Mesendoderm (in vitro differentiated cells): ENCODE measurements at regions not wholly inside any gene's neighbourhood (a gene's known extent, or its start where the extent isn't known, plus 50 kb on each side); places are given as distances from the start of the nearest gene placed in this dataset.

Experiments
- DNase-seq: peaks from one replicate; pipeline ENCODE4 v3.0.0; 2013
- H2AK5ac ChIP-seq: 2 replicates; pipeline ENCODE4 v1.6.1; 2013; ENCODE audit warnings: low read length, inconsistent platforms
- H2BK120ac ChIP-seq: 2 replicates; pipeline ENCODE4 v1.6.1; 2013; ENCODE audit warnings: low read depth, mild to moderate bottlenecking, low read length, moderate library complexity, mixed read lengths
- H2BK15ac ChIP-seq: replicated peaks from 2 replicates; pipeline ENCODE4 v1.6.1; 2013; ENCODE audit warnings: low read depth, mild to moderate bottlenecking, moderate library complexity
- H2BK5ac ChIP-seq: 2 replicates; pipeline ENCODE4 v1.6.1; 2013; ENCODE audit warnings: low read length, inconsistent platforms
- H3K18ac ChIP-seq: 2 replicates; pipeline ENCODE4 v1.6.1; 2013; ENCODE audit warnings: mild to moderate bottlenecking, low read length, mixed read lengths
- H3K23ac ChIP-seq: one replicate; pipeline ENCODE4 v1.6.1; 2013; ENCODE audit warnings: low read length
- H3K27ac ChIP-seq: 2 replicates; pipeline ENCODE4 v1.5.1; 2013; ENCODE audit warnings: low read depth, mild to moderate bottlenecking, inconsistent platforms, low read length, moderate library complexity
- H3K27me3 ChIP-seq: 2 replicates; pipeline ENCODE4 v1.6.1; 2013; ENCODE audit warnings: low read length, control low read depth, mild to moderate bottlenecking, inconsistent platforms; ENCODE audit not compliant: insufficient read depth, poor library complexity
- H3K36me3 ChIP-seq: 2 replicates; pipeline ENCODE4 v1.6.1; 2013; ENCODE audit warnings: low read length, inconsistent platforms; ENCODE audit not compliant: control insufficient read depth, insufficient read depth
- H3K4ac ChIP-seq: one replicate; pipeline ENCODE4 v1.6.1; 2013; ENCODE audit warnings: low read depth, mild to moderate bottlenecking, low read length, moderate library complexity
- H3K4me1 ChIP-seq: 2 replicates; pipeline ENCODE4 v1.6.1; 2013; ENCODE audit warnings: low read depth, low read length, inconsistent platforms; ENCODE audit not compliant: control insufficient read depth
- H3K4me2 ChIP-seq: 2 replicates; pipeline ENCODE4 v1.6.1; 2013; ENCODE audit warnings: low read length
- H3K4me3 ChIP-seq: 2 replicates; pipeline ENCODE4 v1.5.1; 2013; ENCODE audit warnings: mild to moderate bottlenecking, low read length
- H3K56ac ChIP-seq: one replicate; pipeline ENCODE4 v1.6.1; 2013; ENCODE audit warnings: low read length
- H3K79me1 ChIP-seq: 2 replicates; pipeline ENCODE4 v1.6.1; 2013; ENCODE audit warnings: low read length, inconsistent platforms
- H3K79me2 ChIP-seq: 2 replicates; pipeline ENCODE4 v1.6.1; 2013; ENCODE audit warnings: mild to moderate bottlenecking, low read length; ENCODE audit not compliant: control insufficient read depth, insufficient read depth
- H3K9ac ChIP-seq: 2 replicates; pipeline ENCODE4 v1.6.1; 2013; ENCODE audit warnings: low read length, inconsistent platforms
- H4K5ac ChIP-seq: one replicate; pipeline ENCODE4 v1.6.1; 2013; ENCODE audit warnings: low read length
- H4K8ac ChIP-seq: one replicate; pipeline ENCODE4 v1.6.1; 2013; ENCODE audit warnings: low read depth, mild to moderate bottlenecking, control low read depth, low read length, moderate library complexity
- WGBS: extraction: QIAGEN DNeasy Blood & Tissue Kit; methylation state at CpG from one replicate; pipeline ENCODE4 v1.1.7; 2013; ENCODE audit warnings: low lambda C conversion rate, missing lambda C conversion rate; ENCODE audit not compliant: insufficient coverage; ENCODE audit errors: extremely low coverage; 5-methylcytosine and 5-hydroxymethylcytosine counted together

DNA sequence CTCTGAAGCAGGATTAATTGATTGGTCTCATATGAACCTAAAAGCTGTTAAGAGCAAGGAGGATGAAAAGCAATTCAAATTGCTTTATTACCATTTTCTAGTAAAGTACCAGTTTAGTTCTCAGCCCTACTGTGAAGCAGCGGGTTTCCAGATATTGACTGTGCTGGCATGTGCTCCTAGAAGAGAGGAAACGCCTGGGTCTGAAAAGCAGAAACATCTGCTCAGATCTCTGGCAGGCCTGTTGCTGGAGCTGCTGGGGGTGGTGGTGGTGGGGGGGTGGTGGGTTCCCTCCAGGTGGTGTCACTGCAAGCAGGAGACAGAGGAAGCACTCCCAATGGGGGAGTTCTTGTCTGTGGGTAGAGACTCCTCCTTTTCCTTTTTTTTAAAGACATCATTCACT is 105.5 kb upstream of the ZNF462 start:
- Histone ChIP-seq H3K9ac (no peak overlapping the region), H3K4me1 (peaks cover 2% of the 10 kb centered on the region), H4K5ac (no peak overlapping the region), H2BK5ac (no peak overlapping the region), H3K27me3 (no peaks in the 10 kb centered on the region), H3K18ac (no peak overlapping the region), H3K23ac (no peak overlapping the region), H3K56ac (no peak overlapping the region), H3K4ac (no peak overlapping the region), H3K79me2 (no peaks in the 10 kb centered on the region), H3K4me3 (no peak overlapping the region), H3K79me1 (no peaks in the 10 kb centered on the region), H3K36me3 (no peaks in the 10 kb centered on the region), H2AK5ac (no peak overlapping the region), H3K27ac (no peak overlapping the region), H2BK120ac (no peak overlapping the region), H2BK15ac (no peak overlapping the region), H3K4me2 (no peak overlapping the region), H4K8ac (no peak overlapping the region)
- no CpG with 5 or more reads among the region's 2 CpGs for WGBS
- DNase-seq, result peak; percentile 45

GRCh38 chr9:106758911-106759310 is 104.1 kb upstream of the ZNF462 start:
- DNase-seq, result no peak
- no CpG with 5 or more reads among the region's 1 CpG for WGBS
- H3K27ac ChIP-seq, result no peak overlapping the region
- no peak overlapping the region for H3K56ac ChIP-seq
- no peak overlapping the region for H3K9ac ChIP-seq
- no peak overlapping the region for H3K4ac ChIP-seq
- H2BK5ac ChIP-seq, result no peak overlapping the region
- H3K4me2 ChIP-seq, result no peak overlapping the region
- H3K18ac ChIP-seq, result no peak overlapping the region
- H4K8ac ChIP-seq, result no peak overlapping the region
- no peaks in the 10 kb centered on the region for H3K4me1 ChIP-seq
- H4K5ac ChIP-seq, result no peak overlapping the region
- no peak overlapping the region for H2BK120ac ChIP-seq
- H3K79me2 ChIP-seq, result no peaks in the 10 kb centered on the region
- H3K23ac ChIP-seq, result no peak overlapping the region
- H3K27me3 ChIP-seq, result no peaks in the 10 kb centered on the region
- no peaks in the 10 kb centered on the region for H3K36me3 ChIP-seq
- no peak overlapping the region for H3K4me3 ChIP-seq
- no peaks in the 10 kb centered on the region for H3K79me1 ChIP-seq
- H2AK5ac ChIP-seq, result no peak overlapping the region
- H2BK15ac ChIP-seq, result no peak overlapping the region

- Histone ChIP-seq H3K79me2 (no peaks in the 10 kb centered on the region), H3K9ac (no peak overlapping the region), H3K36me3 (no peaks in the 10 kb centered on the region), H3K4me1 (no peaks in the 10 kb centered on the region), H3K4ac (no peak overlapping the region), H2AK5ac (no peak overlapping the region), H3K27me3 (no peaks in the 10 kb centered on the region), H3K56ac (no peak overlapping the region), H3K18ac (no peak overlapping the region), H3K4me3 (no peak overlapping the region), H3K27ac (no peak overlapping the region), H3K4me2 (no peak overlapping the region), H2BK15ac (no peak overlapping the region), H2BK5ac (no peak overlapping the region), H4K8ac (no peak overlapping the region), H3K23ac (no peak overlapping the region), H4K5ac (no peak overlapping the region), H2BK120ac (no peak overlapping the region), H3K79me1 (no peaks in the 10 kb centered on the region)
- no CpG with 5 or more reads among the region's 2 CpGs for WGBS
- no peak for DNase-seq
These were observed 101.5 kb upstream of the ZNF462 start for GRCh38 chr9:106761493-106761892.

GRCh38 chr9:106766616-106767015 is 96.3 kb upstream of the ZNF462 start:
- Histone ChIP-seq H3K79me1 (no peaks in the 10 kb centered on the region), H2BK15ac (no peak overlapping the region), H3K56ac (no peak overlapping the region)

GRCh38 chr9:106769331-106769730 is 93.6 kb upstream of the ZNF462 start:
- H3K27me3 ChIP-seq, result no peaks in the 10 kb centered on the region
- no peak for DNase-seq
- H3K4me3 ChIP-seq, result no peak overlapping the region

More at GRCh38 chr9:106766616-106767015, 96.3 kb upstream of the ZNF462 start:
- H3K23ac ChIP-seq, result no peak overlapping the region
- no peaks in the 10 kb centered on the region for H3K36me3 ChIP-seq
- no peak overlapping the region for H3K4me3 ChIP-seq
- no peak overlapping the region for H2BK5ac ChIP-seq
- no peak overlapping the region for H3K9ac ChIP-seq
- H4K5ac ChIP-seq, result no peak overlapping the region
- H3K27me3 ChIP-seq, result no peaks in the 10 kb centered on the region
- H3K79me2 ChIP-seq, result no peaks in the 10 kb centered on the region
- no peak for DNase-seq
- H4K8ac ChIP-seq, result no peak overlapping the region
- H3K18ac ChIP-seq, result no peak overlapping the region
- no peak overlapping the region for H2BK120ac ChIP-seq
- H3K4me2 ChIP-seq, result no peak overlapping the region
- no peaks in the 10 kb centered on the region for H3K4me1 ChIP-seq
- H3K27ac ChIP-seq, result no peak overlapping the region
- H2AK5ac ChIP-seq, result no peak overlapping the region
- no peak overlapping the region for H3K4ac ChIP-seq

DNA sequence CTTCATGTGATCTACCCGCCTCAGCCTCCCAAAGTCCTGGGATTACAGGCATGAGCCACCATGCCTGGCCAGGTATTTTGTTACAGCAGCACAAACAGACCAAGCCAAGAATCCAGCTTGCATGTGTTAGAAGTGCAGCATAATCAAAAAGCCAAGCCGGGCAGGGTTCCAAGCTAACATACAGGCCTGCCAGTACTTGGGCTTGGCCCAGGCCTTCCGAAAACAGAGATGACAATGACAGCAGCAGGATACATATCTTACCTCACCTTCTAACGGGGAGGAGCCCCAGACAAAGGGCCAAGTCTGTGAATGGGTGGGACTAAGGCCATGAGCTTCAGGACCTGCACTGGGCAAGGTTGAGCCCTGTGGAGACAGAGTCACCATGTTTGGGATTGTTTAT is 91.4 kb upstream of the ZNF462 start:
- Histone ChIP-seq H2BK15ac (no peak overlapping the region), H3K27me3 (no peaks in the 10 kb centered on the region), H3K4me2 (no peak overlapping the region), H3K9ac (no peak overlapping the region), H3K4me3 (no peak overlapping the region), H2AK5ac (no peak overlapping the region), H3K4me1 (no peaks in the 10 kb centered on the region), H3K23ac (no peak overlapping the region), H3K27ac (no peak overlapping the region), H3K79me2 (no peaks in the 10 kb centered on the region), H3K56ac (no peak overlapping the region), H3K79me1 (no peaks in the 10 kb centered on the region), H3K36me3 (no peaks in the 10 kb centered on the region), H3K4ac (no peak overlapping the region), H2BK5ac (no peak overlapping the region), H4K8ac (no peak overlapping the region), H4K5ac (no peak overlapping the region), H3K18ac (no peak overlapping the region), H2BK120ac (no peak overlapping the region)
- no CpG with 5 or more reads among the region's 4 CpGs for WGBS
- peak; percentile 26 for DNase-seq

More at GRCh38 chr9:106769331-106769730, 93.6 kb upstream of the ZNF462 start:
- no peak overlapping the region for H3K9ac ChIP-seq
- H4K5ac ChIP-seq, result no peak overlapping the region
- no peak overlapping the region for H2BK5ac ChIP-seq
- no CpG with 5 or more reads among the region's 7 CpGs for WGBS
- H3K4me2 ChIP-seq, result no peak overlapping the region
- H3K4me1 ChIP-seq, result no peaks in the 10 kb centered on the region
- H2AK5ac ChIP-seq, result no peak overlapping the region
- H3K56ac ChIP-seq, result no peak overlapping the region
- H2BK120ac ChIP-seq, result no peak overlapping the region
- no peak overlapping the region for H4K8ac ChIP-seq
- H3K79me2 ChIP-seq, result no peaks in the 10 kb centered on the region
- no peaks in the 10 kb centered on the region for H3K36me3 ChIP-seq
- H3K23ac ChIP-seq, result no peak overlapping the region
- H3K18ac ChIP-seq, result no peak overlapping the region
- H3K4ac ChIP-seq, result no peak overlapping the region
- H3K79me1 ChIP-seq, result no peaks in the 10 kb centered on the region
- no peak overlapping the region for H3K27ac ChIP-seq
- no peak overlapping the region for H2BK15ac ChIP-seq
